ENCODE measurements at regions not wholly inside any gene's neighbourhood (a gene's known extent, or its start where the extent isn't known, plus 50 kb on each side); places are given as distances from the start of the nearest gene placed in this dataset.

GRCh38 chr21:30072496-30072895 is 94.1 kb downstream of the CLDN17 start:
- H3K9me3 ChIP-seq (ENCODE audit: severe bottlenecking): peaks cover 13% of the 10 kb centered on the region
- H3K27me3 ChIP-seq (ENCODE audit: insufficient read depth, low read depth, severe bottlenecking): no peaks in the 10 kb centered on the region
- H3K36me3 ChIP-seq: no peaks in the 10 kb centered on the region
- H3K27ac ChIP-seq: no peak overlapping the region
- no peak overlapping the region for H3K4me3 ChIP-seq (ENCODE audit: low read depth, low read length)
- peak; percentile 70 for DNase-seq
- TF ChIP-seq CTCF (IDR thresholded peaks at IDR 0.05; ENCODE audit: low read depth, low read length): peak; percentile 78

- no peak for DNase-seq
- no peak for TF ChIP-seq CTCF (IDR thresholded peaks at IDR 0.05; ENCODE audit: low read depth, low read length)
- no peak overlapping the region for H3K27ac ChIP-seq
- H3K9me3 ChIP-seq (ENCODE audit: severe bottlenecking): peaks cover 6% of the 10 kb centered on the region
- H3K36me3 ChIP-seq: no peaks in the 10 kb centered on the region
- no peaks in the 10 kb centered on the region for H3K27me3 ChIP-seq (ENCODE audit: insufficient read depth, low read depth, severe bottlenecking)
- H3K4me3 ChIP-seq (ENCODE audit: low read depth, low read length): no peak overlapping the region
Measured at GRCh38 chr21:30058928-30059327, 107.7 kb downstream of the CLDN17 start.

- no peaks in the 10 kb centered on the region for H3K27me3 ChIP-seq (ENCODE audit: insufficient read depth, low read depth, severe bottlenecking)
- no peak for DNase-seq
- peaks cover 6% of the 10 kb centered on the region for H3K9me3 ChIP-seq (ENCODE audit: severe bottlenecking)
- H3K4me3 ChIP-seq (ENCODE audit: low read depth, low read length): no peak overlapping the region
- no peak overlapping the region for H3K27ac ChIP-seq
- TF ChIP-seq CTCF (IDR thresholded peaks at IDR 0.05; ENCODE audit: low read depth, low read length): no peak
- no peaks in the 10 kb centered on the region for H3K36me3 ChIP-seq
Measured at GRCh38 chr21:30057108-30057507, 109.5 kb downstream of the CLDN17 start.

- Histone ChIP-seq H3K27me3 (ENCODE audit: insufficient read depth, low read depth, severe bottlenecking) (no peaks in the 10 kb centered on the region), H3K4me3 (ENCODE audit: low read depth, low read length) (no peak overlapping the region), H3K9me3 (ENCODE audit: severe bottlenecking) (no peaks in the 10 kb centered on the region), H3K36me3 (no peaks in the 10 kb centered on the region), H3K27ac (no peak overlapping the region)
- no peak for TF ChIP-seq CTCF (IDR thresholded peaks at IDR 0.05; ENCODE audit: low read depth, low read length)
- no peak for DNase-seq
Measured at GRCh38 chr21:30048570-30048969, 108.8 kb upstream of the GRIK1 start.

- Histone ChIP-seq H3K4me3 (ENCODE audit: low read depth, low read length) (no peak overlapping the region), H3K36me3 (no peaks in the 10 kb centered on the region), H3K27ac (no peak overlapping the region), H3K27me3 (ENCODE audit: insufficient read depth, low read depth, severe bottlenecking) (no peaks in the 10 kb centered on the region), H3K9me3 (ENCODE audit: severe bottlenecking) (peaks cover 3% of the 10 kb centered on the region)
- no peak for DNase-seq
- TF ChIP-seq CTCF (IDR thresholded peaks at IDR 0.05; ENCODE audit: low read depth, low read length): peak; percentile 62
Measured at GRCh38 chr21:30044447-30045064, 104.8 kb upstream of the GRIK1 start.

GRCh38 chr21:30042443-30042842 is 102.6 kb upstream of the GRIK1 start:
- Histone ChIP-seq H3K36me3 (no peaks in the 10 kb centered on the region), H3K4me3 (ENCODE audit: low read depth, low read length) (no peak overlapping the region), H3K27ac (no peak overlapping the region), H3K9me3 (ENCODE audit: severe bottlenecking) (peaks cover 3% of the 10 kb centered on the region), H3K27me3 (ENCODE audit: insufficient read depth, low read depth, severe bottlenecking) (no peaks in the 10 kb centered on the region)
- TF ChIP-seq CTCF (IDR thresholded peaks at IDR 0.05; ENCODE audit: low read depth, low read length): no peak
- no peak for DNase-seq
